CMK (cell line): ENCODE measurements at regions not wholly inside any gene's neighbourhood (a gene's known extent, or its start where the extent isn't known, plus 50 kb on each side); places are given as distances from the start of the nearest gene placed in this dataset.

Experiments used
- DNase-seq: peaks from one replicate; pipeline ENCODE4 v3.0.0-alpha.2; 2010; ENCODE audit warnings: low read depth

DNA sequence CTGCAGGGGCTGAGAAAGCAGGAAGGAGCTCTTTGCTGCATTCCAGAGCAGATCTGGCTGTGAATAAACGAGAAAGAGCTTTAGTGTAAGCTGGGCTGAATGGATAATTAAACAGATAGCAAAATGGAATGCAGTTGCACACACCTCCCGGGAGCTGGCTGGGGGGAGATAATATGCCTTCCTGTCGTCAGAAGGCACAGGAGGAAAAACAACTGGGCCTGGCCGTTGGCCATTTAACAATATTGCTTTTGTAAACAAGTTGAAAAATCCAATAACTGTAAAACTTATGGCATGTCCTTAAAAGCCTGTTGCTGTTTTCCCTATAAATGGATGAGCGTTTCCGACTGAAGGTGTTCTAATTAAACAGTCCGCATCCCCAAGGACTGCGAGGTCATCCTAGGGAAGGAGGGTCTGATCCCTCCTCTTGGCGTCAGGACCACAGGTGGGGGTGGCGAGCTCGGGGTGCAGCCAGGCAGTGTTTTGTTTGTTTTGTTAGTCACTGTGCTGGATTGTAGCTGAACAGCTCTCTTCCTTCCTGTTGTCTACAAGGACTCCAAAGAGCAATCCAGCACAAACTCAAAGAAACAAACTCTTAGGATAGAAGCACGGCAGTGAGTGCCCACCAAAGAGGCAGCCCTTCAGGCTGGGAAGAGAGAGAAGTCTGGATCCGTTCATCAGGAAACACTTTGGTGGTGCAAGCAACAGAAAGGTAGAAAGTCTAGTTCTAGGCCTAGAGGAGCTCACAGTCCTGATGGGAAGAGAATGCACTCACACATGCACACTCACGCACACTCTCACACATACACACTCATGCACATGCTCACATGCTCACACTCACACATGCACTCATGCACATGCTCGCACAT is 133.4 kb upstream of the SMAD3 start:
- no peak for DNase-seq

DNA sequence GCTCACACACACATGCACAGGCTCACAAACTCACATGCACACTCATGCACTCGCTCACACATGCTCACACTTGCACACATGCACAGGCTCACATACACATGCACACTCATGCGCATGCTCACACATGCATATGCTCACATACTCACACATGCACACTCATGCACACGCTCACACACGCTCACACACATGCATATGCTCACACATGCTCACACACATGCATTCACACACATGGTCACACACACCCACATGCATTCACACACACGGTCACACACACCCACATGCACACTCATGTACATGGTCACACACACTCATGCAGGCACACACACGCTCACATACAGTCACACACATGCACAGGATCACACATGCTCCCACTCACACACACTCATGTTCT is 132.8 kb upstream of the SMAD3 start:
- no peak for DNase-seq

DNA sequence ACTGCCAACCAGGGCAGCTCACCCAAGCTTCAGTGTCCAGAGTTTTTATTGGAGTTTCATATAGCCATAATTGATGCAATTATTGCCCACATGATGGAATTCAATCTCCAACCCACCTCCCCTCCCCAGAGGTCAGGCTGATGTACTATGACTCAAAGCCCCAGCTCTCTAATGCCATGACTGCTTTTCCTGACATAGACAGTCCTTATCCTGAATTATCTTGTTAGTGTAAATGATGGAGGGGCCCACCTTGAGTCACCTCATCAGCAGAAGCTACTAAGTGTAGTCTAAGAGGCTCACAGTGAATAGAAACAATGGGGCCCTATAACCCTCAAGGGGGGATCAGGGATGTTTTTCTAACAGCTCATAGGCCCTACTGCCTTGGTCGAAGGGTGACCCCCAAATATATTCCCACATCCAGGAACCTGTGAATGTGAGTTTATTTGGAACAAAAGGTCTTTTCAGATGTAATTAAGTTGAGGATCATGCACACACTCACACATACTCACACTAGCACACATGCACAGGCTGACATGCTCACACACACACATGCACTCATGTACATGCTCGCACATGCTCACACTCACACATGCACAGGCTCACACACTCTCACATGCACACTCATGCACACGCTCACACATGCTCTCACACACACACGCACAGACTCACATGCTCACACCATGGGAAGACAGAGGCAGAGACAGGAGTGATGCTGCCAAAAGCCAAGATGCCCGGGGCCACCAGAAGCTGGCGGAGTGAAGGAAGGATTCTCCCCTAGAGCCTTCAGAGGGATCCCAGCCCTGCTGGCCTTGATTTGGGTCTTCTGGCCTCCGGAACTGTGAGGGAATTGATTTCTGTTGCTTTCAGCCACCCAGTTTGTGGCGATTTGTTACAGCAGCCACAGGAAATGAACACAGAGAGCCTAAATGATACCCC is 131.2 kb upstream of the SMAD3 start:
- DNase-seq = no peak

DNA sequence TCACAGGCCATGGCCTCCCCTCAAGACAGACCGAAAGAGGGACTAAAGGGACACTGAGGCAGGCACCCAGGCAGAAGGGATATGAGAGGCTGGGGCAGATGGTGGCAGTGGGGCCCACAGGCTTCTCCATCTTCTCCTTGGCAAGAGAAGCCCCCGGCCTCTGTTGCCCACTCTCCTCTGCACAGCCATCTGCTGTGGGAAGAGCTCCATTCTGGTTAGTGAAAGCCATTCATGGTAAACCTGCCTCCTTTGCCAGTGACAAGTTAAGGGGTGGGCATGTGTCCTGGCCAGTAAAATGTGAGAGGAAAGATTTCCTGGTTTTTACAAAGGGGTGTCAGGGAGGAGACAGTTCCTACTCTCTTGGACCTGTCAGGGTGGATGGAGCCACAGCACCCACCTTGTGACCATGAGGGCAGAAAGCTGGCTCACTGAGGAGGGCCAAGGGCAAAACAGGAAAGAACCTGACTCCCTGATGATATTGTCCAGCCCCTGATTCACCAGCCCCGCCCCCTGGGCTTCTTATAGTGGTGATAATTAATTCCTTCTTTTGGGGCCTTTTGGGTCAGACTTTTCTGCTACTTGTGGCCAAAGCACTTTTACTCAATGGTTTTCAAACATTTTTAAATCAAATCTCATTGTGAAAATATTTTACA is 130.4 kb upstream of the SMAD3 start:
- no peak for DNase-seq

DNA sequence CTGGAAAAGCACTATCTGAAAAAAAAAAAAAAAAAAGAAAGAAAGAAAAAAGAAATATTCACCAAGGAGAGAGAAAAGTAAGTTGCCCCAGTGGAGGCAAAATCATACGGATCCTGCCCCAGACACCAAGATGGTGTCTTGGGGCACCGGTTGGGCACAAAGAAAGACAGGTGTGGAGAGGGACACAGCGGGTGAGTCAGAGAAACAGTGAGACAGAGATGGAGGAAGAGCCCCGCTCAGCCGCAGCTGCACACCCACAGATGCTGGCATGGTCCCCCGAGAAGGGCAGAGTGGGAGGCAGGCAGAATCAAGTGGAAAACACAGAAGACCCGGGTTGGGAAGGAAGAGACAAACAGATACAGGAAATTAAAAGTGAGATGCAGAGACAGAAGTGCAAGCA is 129.7 kb upstream of the SMAD3 start:
- DNase-seq = no peak

DNA sequence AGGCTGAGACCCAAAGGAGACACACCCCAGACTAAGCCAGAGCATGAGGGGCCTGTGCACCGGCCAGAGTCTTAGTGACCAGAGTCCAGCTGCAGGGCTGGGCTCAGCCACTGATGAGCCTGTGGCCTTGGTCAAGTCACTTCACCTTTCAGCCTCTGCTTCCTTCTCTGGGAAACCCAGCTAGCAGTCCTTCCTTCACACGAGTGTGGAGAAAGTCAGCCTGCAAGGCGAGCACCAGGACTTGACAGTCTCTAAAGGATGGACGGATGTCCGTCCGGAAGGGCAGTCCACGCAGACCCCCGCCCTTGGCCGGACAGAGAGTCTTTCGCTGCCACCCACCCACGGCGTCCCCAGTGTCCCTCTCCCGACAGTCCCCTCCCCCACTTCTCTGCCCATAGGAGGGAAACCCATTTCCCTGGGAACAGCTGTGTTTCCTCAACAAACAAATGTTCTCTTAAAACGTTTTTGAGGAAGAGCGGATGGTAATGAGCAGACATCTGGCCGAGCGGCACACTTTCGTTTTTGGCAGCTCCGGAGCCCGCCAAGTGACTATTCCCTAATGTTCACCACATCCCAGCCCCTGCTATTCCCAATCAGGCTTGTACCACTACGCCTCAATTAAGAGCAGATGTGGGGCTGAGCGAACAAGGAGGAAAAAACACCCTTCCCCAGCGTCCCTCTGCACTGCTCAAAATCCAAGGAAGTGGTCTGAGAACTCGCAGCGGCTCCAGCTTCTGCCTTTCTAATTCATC is 129.1 kb upstream of the SMAD3 start:
- no peak for DNase-seq

DNA sequence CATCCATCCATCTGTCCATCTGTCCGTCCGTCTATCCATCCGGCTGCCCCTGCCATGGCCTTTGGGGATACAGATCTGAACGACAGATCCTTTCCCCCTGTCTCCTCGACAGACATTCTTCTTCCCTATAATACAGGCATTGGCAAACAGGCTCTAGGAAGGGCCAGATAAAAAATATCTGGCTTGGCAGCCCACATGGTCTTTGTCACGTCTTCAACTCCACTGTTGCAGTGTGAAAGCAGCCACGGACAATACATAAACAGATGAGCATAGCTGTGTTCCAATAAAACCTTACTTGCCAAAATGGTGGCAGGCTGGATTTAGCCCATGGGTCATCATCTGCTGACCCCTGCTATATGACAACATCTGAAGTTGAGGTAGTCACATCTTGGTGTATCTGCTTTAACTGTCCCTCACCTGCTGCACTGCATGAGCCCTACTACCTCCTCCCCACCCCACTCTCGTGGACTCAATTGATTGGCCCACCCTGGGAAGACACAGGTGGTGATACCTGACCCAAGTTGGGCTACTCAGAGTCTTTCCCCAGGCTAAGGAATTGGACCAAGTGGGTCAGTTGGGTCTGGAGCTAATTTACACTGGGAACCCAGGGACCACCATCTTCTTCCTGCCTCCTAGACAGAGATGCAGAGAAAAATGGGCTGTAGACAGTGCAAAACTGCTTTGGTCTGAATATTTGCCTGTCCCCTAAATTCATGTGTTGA is 128.4 kb upstream of the SMAD3 start:
- DNase-seq = no peak

DNA sequence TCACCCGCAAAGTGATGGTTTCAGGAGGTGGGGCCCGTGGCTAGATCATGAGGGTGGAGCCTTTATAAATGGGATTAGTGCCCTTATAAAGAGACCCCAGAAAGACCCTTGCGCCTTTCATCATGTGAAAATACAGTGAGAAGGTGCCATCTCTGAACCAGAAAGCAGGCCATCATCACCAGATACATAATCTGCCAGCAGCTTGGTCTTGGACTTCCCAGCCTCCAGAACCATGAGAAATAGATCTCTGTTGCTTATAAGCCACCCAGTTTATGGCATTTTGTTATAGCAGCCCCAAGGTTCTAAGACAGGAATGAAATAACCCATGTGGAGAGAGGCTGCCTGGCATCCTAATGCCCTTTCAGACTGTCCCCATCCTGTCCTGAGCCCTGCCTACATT is 127.8 kb upstream of the SMAD3 start:
- DNase-seq = no peak

DNA sequence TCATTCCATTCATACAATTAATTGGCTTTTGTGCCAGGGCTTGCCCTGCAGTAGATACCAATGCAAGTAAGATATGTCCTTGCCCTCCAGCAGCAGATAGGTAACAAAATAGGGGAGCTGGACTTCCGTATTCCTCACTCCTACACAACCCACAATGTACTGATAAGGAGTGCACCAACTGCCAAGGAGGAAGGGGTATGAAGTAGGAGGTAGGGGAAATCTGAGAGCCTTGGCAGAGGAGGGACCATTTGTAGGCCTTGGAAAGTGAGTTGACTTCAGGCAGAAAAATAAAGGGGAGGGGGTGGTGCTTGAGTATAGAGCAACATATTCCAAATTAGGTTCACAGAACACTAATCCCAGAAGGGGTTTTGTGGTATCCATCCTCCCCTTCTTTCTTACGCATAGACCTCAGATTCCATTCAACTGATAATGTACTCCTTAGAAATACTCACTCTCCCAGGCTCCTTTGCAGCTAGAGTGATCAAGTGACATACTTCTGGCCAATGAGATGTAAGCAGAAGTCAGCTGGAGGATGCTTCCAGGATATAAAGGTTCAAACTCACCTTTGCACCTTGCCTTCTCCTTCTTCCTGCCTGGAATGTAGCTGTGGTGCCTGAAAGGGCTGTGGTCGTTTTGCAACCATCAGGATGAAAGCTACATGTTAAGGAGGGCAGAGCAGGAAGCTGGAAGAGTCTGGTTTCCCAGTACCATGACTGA is 127.1 kb upstream of the SMAD3 start:
- DNase-seq = peak; percentile 22

DNA sequence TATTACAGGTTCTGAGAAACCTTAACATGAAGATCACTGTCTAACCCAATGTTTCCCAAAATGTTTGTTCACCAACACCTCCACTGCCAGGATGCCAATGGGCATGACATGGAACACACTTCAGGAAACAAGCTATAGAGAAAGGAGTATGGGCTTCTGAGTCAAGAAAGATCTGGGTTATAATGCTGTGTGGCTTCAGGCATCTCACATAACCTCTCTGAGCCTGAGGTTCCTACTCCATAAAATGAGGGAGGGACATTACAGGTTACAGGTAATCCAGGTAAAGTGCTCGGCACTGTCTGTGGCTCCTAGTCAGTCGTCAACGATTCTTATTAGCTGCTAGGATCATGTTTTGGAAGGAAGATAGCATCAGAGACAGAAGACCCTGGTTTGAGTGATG is 126.4 kb upstream of the SMAD3 start:
- no peak for DNase-seq

DNA sequence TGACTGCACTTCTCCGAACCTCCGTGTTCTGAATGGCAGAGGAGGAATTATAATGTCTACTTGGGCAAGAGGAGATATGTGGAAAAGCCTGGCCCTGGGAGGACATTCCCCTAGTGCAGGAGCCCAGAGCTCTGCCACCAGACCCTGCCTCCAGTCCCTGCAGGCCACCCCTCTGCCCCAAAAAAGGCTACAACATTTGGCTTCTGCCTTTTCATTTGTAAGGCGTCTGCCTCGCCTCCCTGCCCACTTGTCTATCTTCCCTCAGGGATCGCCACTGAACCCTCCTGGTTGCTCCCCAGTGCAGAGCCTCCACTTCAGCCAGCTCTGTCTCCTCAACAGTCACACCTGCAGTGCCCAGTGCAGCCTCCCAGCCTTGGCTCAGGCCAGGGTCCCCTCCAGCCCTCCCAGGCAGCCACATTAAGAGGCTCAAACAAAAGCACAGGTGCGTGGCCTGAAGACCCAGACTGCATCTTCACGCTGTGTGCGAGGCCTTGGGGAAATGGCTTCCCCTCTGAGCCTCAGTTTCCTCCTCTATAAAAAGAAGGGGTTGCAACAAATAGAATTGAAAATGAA is 125.9 kb upstream of the SMAD3 start:
- DNase-seq = no peak

DNA sequence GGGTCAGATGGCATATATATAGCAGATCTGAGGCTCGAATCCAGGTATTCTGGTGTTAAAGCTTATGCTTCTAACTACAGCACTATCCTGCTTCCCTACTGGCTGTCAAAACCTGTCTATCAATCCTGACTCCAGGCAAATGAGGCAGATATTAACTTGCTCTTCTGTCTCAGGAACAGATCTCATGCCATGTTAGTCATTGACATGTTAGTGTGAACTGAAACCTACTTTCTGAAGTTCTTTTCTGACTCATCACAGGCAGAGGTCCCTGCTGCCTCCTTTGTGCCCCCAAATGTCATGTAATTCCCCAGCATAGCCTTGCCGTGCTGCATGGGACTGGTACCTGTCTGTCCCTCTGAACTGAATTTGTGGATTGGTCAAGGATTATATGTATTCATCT is 125.0 kb upstream of the SMAD3 start:
- no peak for DNase-seq

DNA sequence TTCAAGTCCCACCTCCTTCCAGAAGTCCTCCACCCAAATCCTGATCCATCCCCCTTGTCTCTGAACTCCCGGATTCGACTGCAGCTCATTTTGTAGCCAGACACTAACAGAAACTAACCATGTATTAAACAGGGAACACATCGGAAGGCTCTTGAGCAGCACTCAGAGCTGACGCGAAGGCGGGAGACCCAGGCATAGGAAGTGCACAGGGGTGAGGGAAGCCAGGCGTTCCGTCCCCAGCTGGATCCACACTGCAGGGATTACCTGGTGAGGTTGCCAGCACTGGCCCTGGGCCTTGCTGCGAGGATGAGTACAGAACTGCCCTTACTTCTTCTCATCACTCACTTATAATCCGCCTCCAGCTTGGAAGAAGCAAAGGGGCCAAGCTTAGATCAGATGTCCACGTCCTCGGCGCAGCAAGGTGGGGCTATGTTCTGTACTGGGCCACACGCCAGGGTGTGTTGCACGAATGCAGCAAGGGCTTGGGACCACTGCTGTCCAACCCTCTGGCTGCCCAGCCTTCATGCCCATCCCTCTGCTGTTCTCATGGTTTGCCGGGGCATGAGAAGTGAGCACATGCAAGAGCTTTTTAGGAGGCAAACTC is 124.2 kb upstream of the SMAD3 start:
- no peak for DNase-seq

DNA sequence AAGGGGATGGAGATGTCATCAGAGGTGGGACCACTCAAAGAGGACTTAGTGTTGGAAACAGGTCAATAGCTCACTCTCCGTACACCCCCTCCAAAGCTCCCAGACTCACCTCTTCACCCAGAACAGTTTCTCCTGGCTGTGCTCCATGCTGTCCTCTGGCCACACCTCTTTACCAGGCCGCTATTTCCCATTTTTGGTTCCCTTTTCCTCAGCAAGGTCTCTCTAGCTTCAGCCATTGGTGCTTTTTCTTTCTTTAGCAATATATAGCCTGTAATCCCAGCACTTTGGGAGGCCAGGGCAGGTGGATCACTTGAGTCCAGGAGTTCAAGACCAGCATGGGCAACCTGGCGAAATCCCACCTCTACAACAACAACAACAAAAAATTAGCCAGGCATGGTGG is 123.6 kb upstream of the SMAD3 start:
- DNase-seq = no peak

DNA sequence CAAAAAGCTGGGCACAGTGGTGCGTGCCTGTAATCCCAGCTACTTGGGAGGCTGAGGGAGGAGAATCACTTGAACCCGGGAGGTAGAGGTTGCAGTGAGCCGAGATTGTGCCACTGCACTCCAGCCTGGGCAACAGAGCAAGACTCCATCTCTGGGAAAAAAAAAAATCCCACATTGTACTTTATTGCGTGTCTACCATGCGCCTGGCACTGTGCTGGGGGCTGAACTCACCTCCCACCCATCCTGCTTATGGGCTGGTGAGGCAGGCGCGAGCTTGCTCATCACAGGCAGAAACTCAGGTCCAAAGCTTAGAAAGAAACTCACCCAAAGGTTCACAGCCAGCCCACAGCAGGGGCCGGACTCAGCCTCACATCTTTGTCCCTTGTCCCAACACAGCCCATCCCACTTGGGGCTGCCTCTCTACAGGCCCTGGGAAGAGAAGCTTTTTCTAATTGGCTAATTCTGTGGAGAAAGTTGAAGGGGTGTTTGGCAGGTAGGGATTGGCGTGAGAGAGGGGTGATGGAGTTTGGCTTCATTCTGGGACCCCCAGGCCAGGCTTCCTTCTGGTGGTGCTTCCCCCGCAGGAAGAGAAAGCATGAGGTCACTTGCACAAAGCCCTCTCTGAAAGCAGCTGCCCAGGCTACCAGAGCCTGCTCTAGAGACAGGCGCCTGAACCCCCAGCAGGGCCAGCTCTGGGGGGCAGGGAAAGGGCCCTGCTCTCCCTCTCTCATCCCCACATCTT is 122.6 kb upstream of the SMAD3 start:
- DNase-seq = no peak

DNA sequence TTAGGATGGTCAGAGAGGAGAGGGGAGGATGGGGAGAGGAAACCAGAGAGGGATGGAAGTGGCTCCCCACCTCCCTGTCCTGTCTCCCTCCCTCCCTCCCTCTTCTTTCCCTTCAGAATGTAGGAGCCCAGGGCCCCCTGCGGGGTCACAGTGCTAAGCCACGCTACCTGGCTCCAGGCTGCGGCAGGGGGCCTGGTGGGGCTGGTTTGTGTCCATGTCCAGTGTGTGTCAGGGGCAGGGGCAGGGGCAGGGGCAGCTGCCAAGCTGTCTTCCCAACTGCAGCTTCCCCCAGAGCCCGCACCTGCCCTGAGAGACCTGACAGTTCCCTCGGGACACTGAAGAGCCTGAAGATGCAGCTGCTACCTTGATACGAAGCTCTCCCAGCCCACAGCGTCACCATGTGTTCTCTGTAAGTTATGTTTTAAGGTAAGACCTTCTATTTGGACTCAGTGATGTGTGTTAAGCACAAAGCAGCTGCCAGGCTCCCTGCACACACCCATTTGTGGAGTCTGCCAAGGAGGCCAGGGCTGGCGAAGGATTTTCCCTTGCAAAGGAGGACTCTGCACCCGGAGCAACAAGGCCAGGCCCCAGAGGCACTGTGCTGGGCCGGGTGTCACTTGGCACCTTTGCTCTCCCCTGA is 121.8 kb upstream of the SMAD3 start:
- no peak for DNase-seq

DNA sequence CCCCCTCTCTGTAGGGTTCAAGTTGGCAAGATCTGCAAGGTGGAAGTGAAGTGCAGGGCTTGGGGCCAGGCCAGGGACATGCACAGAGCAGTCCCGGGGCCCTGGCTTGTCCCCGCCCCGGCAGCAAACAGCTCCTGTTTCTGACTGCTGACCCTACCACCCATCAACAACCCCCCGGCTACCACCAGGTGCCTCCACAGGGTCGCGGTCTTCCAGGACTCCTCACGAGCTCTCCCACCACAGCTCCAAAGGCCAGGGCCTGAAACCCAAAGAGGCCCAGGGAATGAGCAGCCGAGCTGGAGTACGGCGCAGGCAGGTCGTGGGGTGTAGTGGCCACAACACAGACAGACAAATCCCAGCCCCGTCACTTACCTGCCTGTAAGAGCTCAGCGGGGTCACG is 121.3 kb upstream of the SMAD3 start:
- DNase-seq = no peak

DNA sequence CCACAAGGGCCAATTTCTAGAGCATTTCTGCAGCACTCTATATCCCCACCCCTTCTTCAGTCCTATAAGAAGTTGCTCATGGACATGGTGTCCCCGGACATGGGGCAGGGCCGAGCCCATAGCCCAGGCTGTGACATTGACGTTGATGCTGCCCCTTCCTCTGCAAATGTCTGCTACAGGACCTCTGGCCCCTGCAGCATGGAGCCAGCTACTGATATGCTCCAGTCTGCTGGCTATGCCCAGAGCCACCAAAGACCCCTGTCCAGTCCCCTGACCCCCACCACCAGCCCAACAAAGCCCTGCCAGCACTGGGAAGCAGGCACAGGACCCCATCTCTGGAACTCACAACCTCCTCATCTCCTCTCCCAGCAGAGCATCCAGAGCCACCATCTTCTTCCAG is 120.1 kb upstream of the SMAD3 start:
- no peak for DNase-seq

DNA sequence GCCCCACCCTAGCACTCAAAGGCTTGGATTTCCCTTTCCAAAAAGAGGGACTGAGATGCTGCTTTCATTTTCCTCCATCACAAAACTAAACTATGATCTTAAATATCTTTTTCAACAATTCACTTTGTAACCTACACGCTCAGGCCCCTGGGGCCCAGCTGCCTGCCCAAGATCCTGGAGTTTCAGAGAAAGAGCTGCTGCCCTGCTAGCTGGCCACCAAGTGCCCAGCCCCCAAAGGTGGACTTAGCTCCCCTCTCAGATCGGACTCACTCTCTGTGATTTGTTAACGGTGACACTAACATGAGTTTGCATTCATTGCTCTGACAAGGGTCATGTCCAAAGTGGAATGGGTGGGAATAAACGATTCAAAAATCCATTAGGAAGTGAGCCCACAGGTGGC is 119.6 kb upstream of the SMAD3 start:
- no peak for DNase-seq
